CD4-positive, alpha-beta T cell treated with Interleukin-17A for 1 hour (primary cell): ENCODE measurements at regions not wholly inside any gene's neighbourhood (a gene's known extent, or its start where the extent isn't known, plus 50 kb on each side); places are given as distances from the start of the nearest gene placed in this dataset.
"Not testable (repeated sequence)": the region's sequence is repeated elsewhere in the genome, so short reads cannot be mapped to it uniquely, and the experiment has no call there.

Experiments used
- DNase-seq: peaks from one replicate; pipeline ENCODE4 v3.0.0-alpha.2; 2020

GRCh38 chr7:76117306-76117991, 69.5 kb downstream of the MDH2 start:
- not testable (repeated sequence) for DNase-seq

- not testable (repeated sequence) for DNase-seq
These were observed 70.5 kb downstream of the MDH2 start for GRCh38 chr7:76118253-76119036.

GRCh38 chr7:76121044-76121443, 73.1 kb downstream of the MDH2 start:
- no peak for DNase-seq

- DNase-seq = no peak
These were observed 74.8 kb downstream of the MDH2 start for GRCh38 chr7:76122516-76123239.

GRCh38 chr7:76123316-76123715, 75.4 kb downstream of the MDH2 start:
- no peak for DNase-seq

GRCh38 chr7:76125560-76125959, 76.1 kb upstream of the SRRM3 start:
- DNase-seq = no peak

GRCh38 chr7:76126632-76127031, 75.1 kb upstream of the SRRM3 start:
- no peak for DNase-seq

- no peak for DNase-seq
These were observed 72.3 kb upstream of the SRRM3 start for GRCh38 chr7:76129366-76129765.

- DNase-seq = no peak
These were observed 71.9 kb upstream of the SRRM3 start for GRCh38 chr7:76129836-76130235.

- DNase-seq = peak; percentile 15
These were observed 71.0 kb upstream of the SRRM3 start for GRCh38 chr7:76130661-76131060.

- DNase-seq = not testable (repeated sequence)
These were observed 69.8 kb upstream of the SRRM3 start for GRCh38 chr7:76131887-76132286.

- DNase-seq = peak; percentile 7
These were observed 68.4 kb upstream of the SRRM3 start for GRCh38 chr7:76133164-76133775.

- DNase-seq = no peak
These were observed 67.9 kb upstream of the SRRM3 start for GRCh38 chr7:76133839-76134238.

GRCh38 chr7:76135263-76135662, 66.4 kb upstream of the SRRM3 start:
- not testable (repeated sequence) for DNase-seq

GRCh38 chr7:76138577-76139313, 63.0 kb upstream of the SRRM3 start:
- DNase-seq = not testable (repeated sequence)

- DNase-seq = no peak
These were observed 62.0 kb upstream of the SRRM3 start for GRCh38 chr7:76139670-76140069.

- not testable (repeated sequence) for DNase-seq
These were observed 61.4 kb upstream of the SRRM3 start for GRCh38 chr7:76140259-76140658.

- peak; percentile 48 for DNase-seq
These were observed 58.8 kb upstream of the SRRM3 start for GRCh38 chr7:76142861-76143260.

- DNase-seq = not testable (repeated sequence)
These were observed 56.9 kb upstream of the SRRM3 start for GRCh38 chr7:76144664-76145270.

GRCh38 chr7:76146374-76146773, 55.3 kb upstream of the SRRM3 start:
- DNase-seq = no peak

- not testable (repeated sequence) for DNase-seq
These were observed 52.7 kb upstream of the SRRM3 start for GRCh38 chr7:76148947-76149346.
